Sigmoid colon (tissue), 6 donors: ENCODE measurements at regions not wholly inside any gene's neighbourhood (a gene's known extent, or its start where the extent isn't known, plus 50 kb on each side); places are given as distances from the start of the nearest gene placed in this dataset.
"Not testable (repeated sequence)": the region's sequence is repeated elsewhere in the genome, so short reads cannot be mapped to it uniquely, and the experiment has no call there.

Experiments
- DNase-seq: peaks from one replicate; pipeline ENCODE4 v3.0.0-alpha.2; 2019
- H3K27ac ChIP-seq, 4 donors: fragments of 200-600 bp; sonication (generic); one replicate each; pipeline ENCODE4 v1.5.1; 2016 to 2019; ENCODE audit warnings: mild to moderate bottlenecking in 1 of 4
- H3K27me3 ChIP-seq, 3 donors: fragments of 200-600 bp; sonication (generic); one replicate each; pipeline ENCODE4 v1.5.1; 2019; ENCODE audit warnings: mild to moderate bottlenecking in 1 of 3
- H3K36me3 ChIP-seq, 4 donors: fragments of 200-600 bp; sonication (generic); one replicate each; pipeline ENCODE4 v1.5.1; 2016 to 2019
- H3K4me1 ChIP-seq, 4 donors: fragments of 200-600 bp; sonication (generic); one replicate each; pipeline ENCODE4 v1.5.1; 2017 to 2019
- H3K4me3 ChIP-seq, 4 donors: fragments of 200-600 bp; sonication (generic); one replicate each; pipeline ENCODE4 v1.5.1; 2017 to 2019; ENCODE audit warnings: mild to moderate bottlenecking in 2 of 4, moderate library complexity in 1 of 4
- H3K9me3 ChIP-seq, 4 donors: fragments of 200-600 bp in 3 of 4; sonication (generic) in 3 of 4; one replicate each; pipeline versions ENCODE4 v1.5.1 to v1.6.1; 2013 to 2019
- WGBS, 2 donors: extraction: QIAGEN DNeasy Blood & Tissue Kit; methylation state at CpG; one replicate each; pipeline ENCODE4 v1.1.7; 2013; 5-methylcytosine and 5-hydroxymethylcytosine counted together
- intact Hi-C: fragments of 100-400 bp; cut with DNase I; formaldehyde crosslinking; loops from one replicate; pipeline ENCODE4 v1.15.1; 2023
- small RNA-seq, 3 donors: library from RNA; depleted of rRNA; stranded (forward); fragments of <200 nt; gene quantifications; one replicate each; pipeline ENCODE3, GENCODE V24; 2016
- donor health status: healthy with polysubstance abuse.
- donor health status: healthy.

DNA sequence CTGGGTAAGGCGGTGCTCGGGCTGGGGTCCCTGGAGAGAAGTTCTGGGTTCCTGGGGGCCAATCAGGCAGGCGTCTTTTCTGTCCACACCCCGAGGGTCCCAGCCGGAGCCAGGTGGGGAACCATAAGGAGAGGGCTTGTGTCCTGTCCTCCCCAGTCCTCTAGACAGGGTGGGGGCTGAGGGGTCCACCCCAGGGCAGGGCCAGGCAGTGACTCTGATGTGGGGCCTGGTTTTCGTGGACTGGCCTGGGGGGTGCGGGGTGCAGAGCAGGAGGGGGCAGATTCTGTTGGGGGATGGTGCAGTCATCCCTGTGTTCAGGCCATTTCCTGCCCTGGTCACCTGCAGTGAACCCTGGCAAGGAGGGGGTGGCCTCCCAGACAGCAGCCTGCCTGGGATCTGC, 143.5 kb upstream of the POTEB2 start:
- 61 to 64% methylated on average over 2 to 3 of the region's 7 CpGs for WGBS, 2 donors
- DNase-seq, H3K27ac ChIP-seq, H3K9me3 ChIP-seq, H3K4me3 ChIP-seq, H3K27me3 ChIP-seq, H3K36me3 ChIP-seq, H3K4me1 ChIP-seq, intact Hi-C loops: not testable (repeated sequence)

DNA sequence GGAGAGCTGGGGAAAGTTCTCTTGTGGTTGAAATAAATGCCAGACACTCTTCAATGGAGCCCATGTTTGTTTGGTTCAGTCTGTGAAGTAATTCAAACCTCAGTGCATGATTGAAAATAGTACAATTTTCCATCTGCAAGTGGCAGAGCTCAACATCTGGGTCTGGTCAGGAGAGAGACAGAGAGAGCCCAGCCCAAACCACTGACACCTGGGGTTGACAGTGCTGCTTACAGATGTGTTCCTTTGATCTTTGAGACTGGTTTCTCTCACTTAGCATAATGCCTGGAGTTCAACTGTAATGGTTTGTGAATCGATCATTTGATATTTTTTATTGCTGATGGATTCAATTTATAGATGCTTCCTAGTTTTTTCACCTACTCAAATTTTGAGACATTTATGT, 137.3 kb upstream of the POTEB2 start:
- H3K9me3 ChIP-seq, H3K4me3 ChIP-seq, intact Hi-C loops, H3K36me3 ChIP-seq, H3K27me3 ChIP-seq, H3K4me1 ChIP-seq, H3K27ac ChIP-seq, DNase-seq: not testable (repeated sequence)
- no CpG with 5 or more reads among the region's 1 CpG for WGBS, 2 donors

DNA sequence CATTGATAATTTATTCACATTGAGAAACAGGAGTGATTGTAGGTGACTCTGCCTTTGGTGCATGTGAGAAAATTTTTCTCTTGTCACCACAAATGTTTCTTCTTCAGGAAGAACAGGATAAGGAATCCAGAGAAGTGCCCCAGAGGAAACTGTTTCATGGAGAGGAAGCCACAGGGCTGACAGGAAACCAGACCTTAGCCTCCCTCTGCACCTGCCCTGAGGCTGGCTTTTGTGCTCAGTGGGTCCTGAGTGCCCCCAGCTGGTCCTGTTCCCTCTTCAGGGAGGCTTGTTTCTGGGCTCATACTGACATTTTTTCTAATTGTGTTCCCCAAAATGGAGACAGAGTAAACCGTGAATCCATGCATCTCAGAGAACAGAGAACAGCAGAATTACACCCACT, 135.8 kb upstream of the POTEB2 start:
- intact Hi-C loops, H3K36me3 ChIP-seq, H3K9me3 ChIP-seq, H3K4me3 ChIP-seq, DNase-seq, H3K27me3 ChIP-seq, H3K27ac ChIP-seq, H3K4me1 ChIP-seq: not testable (repeated sequence)
- WGBS, 2 donors, result 38 to 54% methylated on average over 1 of the region's 1 CpG

DNA sequence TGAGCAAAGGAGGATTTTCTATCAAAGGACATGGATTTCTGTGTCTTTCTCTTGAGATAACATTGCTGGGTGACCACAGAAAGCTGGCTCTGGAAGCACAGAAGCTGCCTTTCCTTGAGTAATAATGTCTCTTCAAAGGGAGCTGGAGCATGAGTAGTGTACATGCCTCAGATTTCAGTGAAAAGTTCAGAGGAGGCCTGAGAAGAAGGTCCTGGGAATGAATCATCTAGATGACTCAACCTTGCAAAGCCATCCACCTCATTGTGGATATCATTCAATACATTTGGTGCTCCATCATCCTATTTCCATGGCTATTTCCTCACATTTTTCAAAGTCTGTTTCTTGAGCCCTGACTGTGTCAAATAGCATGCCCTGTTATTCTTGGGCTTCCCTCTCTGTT, 125.6 kb upstream of the POTEB2 start:
- H3K9me3 ChIP-seq, result not testable (repeated sequence)

DNA sequence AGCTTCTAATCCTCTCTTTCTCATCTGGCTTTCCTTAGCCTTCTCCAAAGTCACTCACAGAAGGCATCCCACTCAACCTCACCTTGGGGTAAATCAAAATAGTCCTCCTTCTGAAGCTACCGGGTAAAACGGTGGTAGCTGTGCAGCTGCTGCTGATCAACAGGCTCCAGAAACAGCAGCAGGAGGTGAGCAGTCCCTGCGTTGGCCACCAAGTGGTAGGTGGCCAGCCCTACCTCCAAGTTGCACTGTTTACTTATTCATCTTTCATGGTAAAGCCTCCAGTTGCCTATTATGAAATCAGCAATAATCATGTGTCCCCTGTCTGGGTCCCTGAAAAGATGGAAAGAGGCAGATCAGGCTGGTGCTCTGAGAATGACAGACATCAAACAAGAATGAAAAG, 125.1 kb upstream of the POTEB2 start:
- H3K36me3 ChIP-seq, H3K27me3 ChIP-seq, H3K9me3 ChIP-seq, H3K27ac ChIP-seq, H3K4me3 ChIP-seq, H3K4me1 ChIP-seq, DNase-seq, intact Hi-C loops: not testable (repeated sequence)
- WGBS, 2 donors, result 73 to 81% methylated on average over 3 of the region's 3 CpGs

More for the DNA sequence above, 125.6 kb upstream of the POTEB2 start:
- H3K27me3 ChIP-seq, H3K4me1 ChIP-seq, H3K4me3 ChIP-seq, DNase-seq, H3K27ac ChIP-seq, H3K36me3 ChIP-seq, intact Hi-C loops: not testable (repeated sequence)

DNA sequence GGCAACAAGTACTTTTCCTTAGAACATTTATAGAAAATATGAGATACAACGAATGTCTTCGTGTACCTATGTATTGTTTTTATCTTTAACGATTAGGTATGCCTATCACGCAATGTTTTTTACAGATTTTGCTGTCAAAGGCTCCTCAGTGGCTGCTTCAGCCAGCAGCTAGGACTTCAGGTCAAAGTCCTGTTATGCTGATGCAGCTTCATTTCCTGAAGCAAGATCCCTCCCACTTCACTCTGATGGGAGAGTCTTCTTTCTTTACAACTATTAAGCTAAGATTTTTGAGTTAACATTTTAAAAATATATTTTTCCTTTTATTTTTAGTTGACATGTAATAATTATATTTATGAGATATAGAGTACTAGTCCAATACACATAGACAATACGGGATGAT, 120.7 kb upstream of the POTEB2 start:
- DNase-seq, H3K36me3 ChIP-seq, H3K9me3 ChIP-seq, H3K4me1 ChIP-seq, H3K27me3 ChIP-seq, intact Hi-C loops, H3K27ac ChIP-seq, H3K4me3 ChIP-seq: not testable (repeated sequence)
- WGBS, 2 donors, result 69 to 88% methylated on average over 4 of the region's 5 CpGs

DNA sequence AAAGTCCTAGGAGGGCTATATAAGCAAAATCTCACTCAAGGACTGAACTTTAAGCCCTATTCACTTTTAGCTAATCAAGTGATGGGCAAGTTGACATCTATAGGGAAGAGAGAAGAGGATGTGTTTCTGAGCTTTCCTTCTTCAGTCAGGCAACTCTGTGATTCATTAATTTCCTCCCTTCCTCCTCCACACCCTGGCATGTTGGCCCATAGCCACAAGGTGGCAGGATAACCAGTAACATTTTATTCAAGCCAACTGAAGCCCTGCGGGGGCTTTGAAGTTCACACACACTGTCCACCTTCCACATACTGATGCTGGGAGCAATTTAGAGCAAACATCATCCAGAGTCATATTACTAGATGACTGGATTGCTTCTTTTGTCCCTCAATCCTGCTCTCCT, 111.9 kb upstream of the POTEB2 start:
- H3K36me3 ChIP-seq, H3K27ac ChIP-seq, H3K4me3 ChIP-seq, H3K9me3 ChIP-seq, intact Hi-C loops, H3K4me1 ChIP-seq, DNase-seq, H3K27me3 ChIP-seq: not testable (repeated sequence)
- no CpG with 5 or more reads among the region's 1 CpG for WGBS, 2 donors

DNA sequence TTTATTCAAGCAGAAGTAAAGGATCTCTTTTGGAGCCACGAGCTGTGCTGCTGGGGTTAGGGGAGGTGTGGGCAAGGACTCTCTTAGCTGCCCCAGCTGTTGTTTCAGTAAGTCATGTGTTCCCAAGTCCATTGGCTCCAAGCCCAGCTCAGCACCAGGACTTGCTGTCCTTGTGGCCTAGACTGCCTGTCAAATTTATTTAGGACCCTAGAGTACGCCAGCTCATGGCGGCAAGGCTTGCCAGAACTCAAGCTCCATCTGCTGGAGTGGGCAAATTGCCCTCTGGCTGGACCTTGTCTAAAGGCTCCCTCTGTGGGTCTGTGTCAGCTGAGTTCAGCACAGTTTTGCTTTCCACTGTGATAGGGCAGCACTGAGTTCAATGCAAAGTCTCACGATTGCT, 106.6 kb upstream of the POTEB2 start:
- H3K4me3 ChIP-seq, intact Hi-C loops, H3K27ac ChIP-seq, H3K9me3 ChIP-seq, H3K27me3 ChIP-seq, H3K4me1 ChIP-seq, H3K36me3 ChIP-seq: not testable (repeated sequence)
- 68 to 75% methylated on average over 3 of the region's 4 CpGs for WGBS, 2 donors
- DNase-seq, result peak; percentile 75

DNA sequence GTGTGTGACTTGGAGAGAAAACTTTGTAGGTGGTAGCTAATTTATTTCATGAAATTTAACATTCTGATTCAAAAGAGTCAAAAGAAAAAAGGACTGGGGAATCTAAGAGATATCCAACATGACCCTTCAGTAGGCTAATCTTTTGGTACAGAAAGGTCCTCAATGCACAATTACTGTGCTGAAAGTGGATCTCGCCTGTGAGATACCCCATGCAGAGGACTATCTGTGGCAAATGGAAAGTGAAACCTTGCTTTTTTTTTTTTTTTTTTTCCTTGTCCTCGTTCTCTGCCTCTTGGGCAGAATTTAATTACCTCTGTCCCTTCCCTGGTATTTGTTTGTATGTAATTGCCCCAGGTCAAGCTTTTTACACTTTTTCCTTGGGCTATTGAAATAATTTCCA, 93.2 kb upstream of the POTEB2 start:
- intact Hi-C loops, H3K4me3 ChIP-seq, H3K27me3 ChIP-seq, H3K27ac ChIP-seq, H3K9me3 ChIP-seq, H3K4me1 ChIP-seq, H3K36me3 ChIP-seq, DNase-seq: not testable (repeated sequence)
- 0% methylated on average over 1 of the region's 2 CpGs; no CpG with 5 or more reads in 1 of the 2 donors for WGBS, 2 donors

DNA sequence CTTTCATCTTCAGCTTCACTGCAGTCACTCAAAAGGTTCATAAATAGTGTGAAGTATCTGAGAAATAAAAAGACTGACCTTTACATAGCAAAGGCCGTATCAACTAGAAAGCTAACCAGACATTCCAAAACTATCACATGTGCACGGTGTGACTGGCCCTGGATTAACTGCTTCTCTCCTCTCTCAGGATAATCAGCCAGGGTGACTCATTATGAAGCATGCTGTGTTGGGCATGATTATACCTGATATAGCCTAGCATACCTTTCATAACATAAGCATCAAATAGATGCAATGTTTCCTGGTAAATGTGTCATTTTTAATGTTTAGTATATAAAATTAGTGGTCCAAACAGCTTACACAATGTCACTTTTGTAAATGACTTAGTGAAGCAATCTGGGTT, 63.2 kb upstream of the POTEB2 start:
- H3K36me3 ChIP-seq, H3K27ac ChIP-seq, H3K4me1 ChIP-seq, DNase-seq, H3K27me3 ChIP-seq, intact Hi-C loops, H3K4me3 ChIP-seq, H3K9me3 ChIP-seq: not testable (repeated sequence)
- WGBS, 2 donors, result no CpG with 5 or more reads among the region's 2 CpGs

Small RNA genes lying in the stretch of these regions (small RNA-seq; reads per million reads assigned to genes)
- gene IGHD1OR15-1B (0 reads per million in 3 donors), gene IGHD2OR15-2B (0 reads per million in 3 donors), gene IGHD3OR15-3B (0 reads per million in 3 donors), gene IGHD4OR15-4B (0 reads per million in 3 donors), gene IGHD5OR15-5B (0 reads per million in 3 donors), gene MIR5701-1 (0 reads per million in 3 donors), gene RN7SL400P (0 reads per million in 3 donors)
